Lower leg skin (tissue), 4 donors: ENCODE measurements at regions not wholly inside any gene's neighbourhood (a gene's known extent, or its start where the extent isn't known, plus 50 kb on each side); places are given as distances from the start of the nearest gene placed in this dataset.
A peak's percentile ranks its signal among the peaks of the same experiment; 100 is the strongest.

Experiments
- DNase-seq, 2 donors: peaks; one replicate each; pipeline ENCODE4 v3.0.0-alpha.2; 2019; ENCODE audit warnings: low spot score in 2 of 2
- H3K4me3 ChIP-seq: fragments of 200-600 bp; sonication (generic); 2 replicates; pipeline ENCODE4 v1.5.1; 2017; ENCODE audit warnings: mild to moderate bottlenecking, low read depth; ENCODE audit not compliant: poor library complexity, severe bottlenecking
- CTCF ChIP-seq, 3 donors: fragments of 450-650 bp; IDR thresholded peaks; one replicate each; pipeline ENCODE4 v1.5.1; 2016; ENCODE audit warnings: antibody characterized with exemption in 3 of 3, mild to moderate bottlenecking in 3 of 3, moderate library complexity in 2 of 3
- POLR2A ChIP-seq, 2 donors: fragments of 450-650 bp; IDR thresholded peaks; one replicate each; pipeline ENCODE4 v1.6.1; 2016 to 2017; ENCODE audit warnings: antibody characterized with exemption in 2 of 2, mild to moderate bottlenecking in 1 of 2, moderate library complexity in 1 of 2
- WGBS, 2 donors: methylation state at CpG; one replicate each; pipeline ENCODE4 v1.1.5; 2018; 5-methylcytosine and 5-hydroxymethylcytosine counted together
- intact Hi-C: fragments of 100-400 bp; cut with DNase I; formaldehyde crosslinking; loops from one replicate; pipeline ENCODE4 v1.15.0; 2023; ENCODE audit warnings: low total_unique reads

GRCh38 chr3:170814822-170815221 is 55.2 kb downstream of the RPL22L1 start:
- intact Hi-C loops: loop anchor here (5.0 kb wide), 1 partner anchor 403 kb away; no protein-coding TSS in a partner anchor
- 44 to 74% methylated on average over 3 of the region's 3 CpGs for WGBS, 2 donors
- no peak for TF ChIP-seq POLR2A (IDR thresholded peaks at IDR 0.05)
- TF ChIP-seq CTCF (IDR thresholded peaks at IDR 0.05): no peak
- H3K4me3 ChIP-seq: no peak overlapping the region
- no peak for DNase-seq

- no peak overlapping the region for H3K4me3 ChIP-seq
- TF ChIP-seq CTCF (IDR thresholded peaks at IDR 0.05) (no peak), POLR2A (IDR thresholded peaks at IDR 0.05) (no peak)
- DNase-seq: no peak
- 74 to 79% methylated on average over 5 of the region's 5 CpGs for WGBS, 2 donors
- intact Hi-C loops: loop anchor here (5.0 kb wide), 1 partner anchor 401 kb away; no protein-coding TSS in a partner anchor
Observed at GRCh38 chr3:170813266-170813665, 56.7 kb downstream of the RPL22L1 start.

- intact Hi-C loops: loop anchor here (5.0 kb wide), 1 partner anchor 400 kb away; no protein-coding TSS in a partner anchor
- 59 to 63% methylated on average over 8 of the region's 8 CpGs for WGBS, 2 donors
- TF ChIP-seq CTCF (IDR thresholded peaks at IDR 0.05): peak in 1 of 3 donors; percentile 95
- no peak for TF ChIP-seq POLR2A (IDR thresholded peaks at IDR 0.05)
- no peak overlapping the region for H3K4me3 ChIP-seq
- DNase-seq: peak; percentile 77 to 93
Observed at GRCh38 chr3:170811928-170812591, 57.9 kb downstream of the RPL22L1 start.

- H3K4me3 ChIP-seq: no peak overlapping the region
- 33 to 50% methylated on average over 5 of the region's 5 CpGs for WGBS, 2 donors
- DNase-seq: peak in 1 of 2 donors; percentile 26
- TF ChIP-seq CTCF (IDR thresholded peaks at IDR 0.05) (no peak), POLR2A (IDR thresholded peaks at IDR 0.05) (no peak)
- intact Hi-C loops: loop anchor here (5.0 kb wide), 1 partner anchor 399 kb away; no protein-coding TSS in a partner anchor
Observed at GRCh38 chr3:170811515-170811914, 58.5 kb downstream of the RPL22L1 start.

GRCh38 chr3:170809975-170810357 is 60.0 kb downstream of the RPL22L1 start:
- H3K4me3 ChIP-seq: no peak overlapping the region
- no peak for TF ChIP-seq CTCF (IDR thresholded peaks at IDR 0.05)
- TF ChIP-seq POLR2A (IDR thresholded peaks at IDR 0.05): no peak
- no peak for DNase-seq
- intact Hi-C loops: loop anchor here (5.0 kb wide), 2 partner anchors 388 to 398 kb away; no protein-coding TSS in a partner anchor
- WGBS, 2 donors: 20 to 29% methylated on average over 1 of the region's 1 CpG
